ENCODE measurements at regions not wholly inside any gene's neighbourhood (a gene's known extent, or its start where the extent isn't known, plus 50 kb on each side); places are given as distances from the start of the nearest gene placed in this dataset.

DNA sequence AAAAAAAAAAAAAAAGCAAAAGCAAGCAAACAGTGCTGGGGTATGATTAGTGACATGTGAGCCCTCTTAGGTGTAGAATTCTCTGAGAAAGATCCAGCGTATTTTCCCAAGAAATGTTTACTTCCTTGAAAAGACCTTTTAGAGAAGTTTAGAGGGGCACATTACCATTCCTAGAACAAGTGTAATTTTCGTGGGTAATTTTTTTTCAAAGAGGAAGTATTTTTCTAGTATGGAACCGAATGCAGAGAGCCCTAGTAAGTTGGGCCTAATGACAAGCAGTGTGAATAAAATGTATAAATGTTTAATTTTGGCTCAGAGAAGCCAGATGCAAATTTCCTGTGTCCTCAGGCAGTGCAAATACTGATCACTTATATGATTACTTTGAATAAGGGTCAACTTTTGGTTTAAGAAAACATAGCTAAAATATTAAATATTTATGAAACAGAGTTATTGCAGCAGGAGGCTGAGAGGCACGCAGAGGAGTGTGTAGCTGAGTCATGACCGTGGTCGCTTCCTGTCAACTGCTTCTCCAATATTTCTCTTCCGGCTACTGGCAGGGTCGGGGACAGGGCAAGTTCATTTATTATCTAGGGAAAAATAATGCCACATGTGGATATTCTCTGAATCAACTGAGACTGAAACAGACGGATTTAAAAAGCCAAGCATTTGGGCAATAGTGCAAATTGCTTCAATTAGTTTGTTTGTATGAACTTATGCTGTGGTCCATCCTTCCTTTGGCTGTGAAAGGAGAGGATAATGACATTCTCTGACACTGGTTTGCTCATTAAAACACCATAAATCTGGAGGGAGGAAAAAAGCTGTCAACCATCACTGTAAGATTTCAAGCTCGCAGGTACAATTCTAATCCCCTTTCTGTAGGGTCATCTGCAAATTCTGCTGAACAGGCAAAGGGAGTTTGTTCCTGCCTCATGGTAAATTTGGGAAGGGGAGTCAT lies 495.2 kb downstream of the GLRX3 start:
- no peak overlapping the region for H3K27ac ChIP-seq
- ATAC-seq (replicated peaks in 6 of 8) = peak in 4 of 8 experiments; percentile 81 to 99 (median 97)
- in situ Hi-C loops (cut with MboI; ENCODE audit: low pct_unique_long_range_greater_than_20kb in 2 of 9, low sequenced_read_pairs in 9 of 9, unreplicated experiment in 9 of 9) = no loop called here
- peaks cover 0 to 14% of the 10 kb centered on the region in 2 donors for H3K4me1 ChIP-seq (replicated peaks in 1 of 2)
- H3K4me3 ChIP-seq = no peak overlapping the region
- WGBS, 10 experiments = 0 to 44% (median 23%) methylated on average over 4 to 10 of the region's 10 CpGs

DNA sequence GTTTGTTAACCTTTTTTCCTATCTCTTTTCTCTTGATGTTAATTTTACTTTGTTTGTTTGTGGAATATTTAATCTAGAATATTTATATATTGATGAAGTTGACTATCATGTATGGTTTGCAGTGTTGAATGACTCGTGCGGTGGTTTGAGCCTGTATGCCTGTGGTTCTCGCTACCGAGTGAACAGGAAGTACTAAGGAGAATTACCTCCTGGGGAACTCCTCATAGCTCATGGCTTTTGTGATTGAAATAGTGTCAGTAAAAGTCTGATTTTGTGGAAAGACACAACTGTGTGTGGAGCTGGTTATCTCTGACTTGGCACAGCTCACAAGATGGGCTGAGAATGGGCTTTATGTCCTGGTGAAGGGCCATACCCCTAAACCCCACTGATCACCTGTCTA lies 498.6 kb downstream of the GLRX3 start:
- H3K4me3 ChIP-seq = no peak overlapping the region
- in situ Hi-C loops (cut with MboI; ENCODE audit: low pct_unique_long_range_greater_than_20kb in 2 of 9, low sequenced_read_pairs in 9 of 9, unreplicated experiment in 9 of 9) = no loop called here
- ATAC-seq (replicated peaks in 6 of 8) = no peak
- no peak overlapping the region for H3K27ac ChIP-seq
- 36 to 100% (median 61%) methylated on average over 2 to 4 of the region's 4 CpGs; no CpG with 5 or more reads in 3 of the 10 experiments for WGBS, 10 experiments
- H3K4me1 ChIP-seq (replicated peaks in 1 of 2) = peaks cover 0 to 14% of the 10 kb centered on the region in 2 donors

DNA sequence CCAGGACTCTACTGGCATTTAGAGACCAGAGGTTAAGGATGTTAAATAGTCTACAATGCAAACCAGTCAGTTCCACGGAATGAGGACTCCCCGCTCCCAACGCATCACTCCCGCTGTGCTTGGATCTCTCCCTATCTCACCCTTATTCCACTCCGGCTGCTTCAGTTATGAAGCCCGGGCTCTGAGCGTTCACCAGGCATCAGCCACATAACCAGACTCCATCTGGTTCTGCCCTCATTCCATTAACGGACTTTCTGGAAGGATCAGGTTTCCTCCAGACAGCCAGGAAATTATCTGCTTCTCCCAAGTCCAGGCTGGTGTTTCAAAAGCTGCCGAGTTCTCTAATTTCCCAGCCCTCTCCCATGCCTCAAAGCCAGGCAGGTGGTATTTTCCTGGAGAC lies 499.3 kb downstream of the GLRX3 start:
- in situ Hi-C loops (cut with MboI; ENCODE audit: low pct_unique_long_range_greater_than_20kb in 2 of 9, low sequenced_read_pairs in 9 of 9, unreplicated experiment in 9 of 9) = no loop called here
- Histone ChIP-seq H3K27ac (no peak overlapping the region), H3K4me3 (no peak overlapping the region), H3K4me1 (replicated peaks in 1 of 2) (peaks cover 0 to 14% of the 10 kb centered on the region in 2 donors)
- 0 to 84% (median 56%) methylated on average over 1 to 9 of the region's 9 CpGs; no CpG with 5 or more reads in 3 of the 10 experiments for WGBS, 10 experiments
- ATAC-seq (replicated peaks in 6 of 8) = no peak

DNA sequence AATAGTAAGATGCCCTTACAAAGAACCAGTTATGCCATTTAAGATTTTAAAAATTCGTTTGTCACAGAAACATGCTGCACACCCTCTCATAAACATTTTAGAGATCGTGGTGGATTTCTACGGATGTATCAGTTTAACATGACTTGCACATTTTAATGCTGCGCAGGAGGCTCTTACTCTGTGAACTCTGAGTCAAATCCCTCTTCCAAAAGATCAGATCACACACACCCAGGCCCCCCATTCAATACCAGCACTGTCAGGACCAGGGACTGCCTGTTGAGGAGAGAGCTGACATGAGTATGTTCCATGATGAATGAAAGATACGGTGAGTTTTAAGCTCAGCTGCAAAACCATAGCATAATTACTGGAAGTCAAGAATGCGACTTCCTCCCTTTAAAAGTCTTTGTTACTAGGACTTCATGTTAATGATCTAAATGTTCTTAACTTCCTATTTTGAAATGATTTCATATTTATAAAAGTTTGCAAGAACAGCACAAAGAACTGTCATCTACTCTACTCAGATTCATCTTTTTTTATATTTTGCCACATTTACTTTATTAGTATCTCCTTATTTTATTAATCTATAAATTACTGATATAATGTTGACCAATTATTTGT lies 500.2 kb downstream of the GLRX3 start:
- Histone ChIP-seq H3K27ac (no peak overlapping the region), H3K4me1 (replicated peaks in 1 of 2) (peaks cover 0 to 10% of the 10 kb centered on the region in 2 donors), H3K4me3 (no peak overlapping the region)
- WGBS, 10 experiments = 0 to 78% (median 48%) methylated on average over 3 to 6 of the region's 6 CpGs
- no peak for ATAC-seq (replicated peaks in 6 of 8)
- in situ Hi-C loops (cut with MboI; ENCODE audit: low pct_unique_long_range_greater_than_20kb in 2 of 9, low sequenced_read_pairs in 9 of 9, unreplicated experiment in 9 of 9) = no loop called here

- H3K4me1 ChIP-seq (replicated peaks in 1 of 2) = peaks cover 0 to 3% of the 10 kb centered on the region in 2 donors
- 3 to 52% (median 22%) methylated on average over 2 to 4 of the region's 4 CpGs for WGBS, 10 experiments
- ATAC-seq (replicated peaks in 6 of 8) = no peak
- no peak overlapping the region for H3K4me3 ChIP-seq
- H3K27ac ChIP-seq = no peak overlapping the region
- in situ Hi-C loops (cut with MboI; ENCODE audit: low pct_unique_long_range_greater_than_20kb in 2 of 9, low sequenced_read_pairs in 9 of 9, unreplicated experiment in 9 of 9) = no loop called here
Observed at GRCh38 chr10:130637089-130637676, 501.0 kb downstream of the GLRX3 start.

GRCh38 chr10:130638991-130639390 lies 502.8 kb downstream of the GLRX3 start:
- ATAC-seq (replicated peaks in 6 of 8) = no peak
- H3K4me3 ChIP-seq = no peak overlapping the region
- H3K27ac ChIP-seq = no peak overlapping the region
- H3K4me1 ChIP-seq (replicated peaks in 1 of 2) = no peaks in the 10 kb centered on the region
- 0 to 92% (median 39%) methylated on average over 1 to 4 of the region's 4 CpGs; no CpG with 5 or more reads in 2 of the 10 experiments for WGBS, 10 experiments
- in situ Hi-C loops (cut with MboI; ENCODE audit: low pct_unique_long_range_greater_than_20kb in 2 of 9, low sequenced_read_pairs in 9 of 9, unreplicated experiment in 9 of 9) = no loop called here

DNA sequence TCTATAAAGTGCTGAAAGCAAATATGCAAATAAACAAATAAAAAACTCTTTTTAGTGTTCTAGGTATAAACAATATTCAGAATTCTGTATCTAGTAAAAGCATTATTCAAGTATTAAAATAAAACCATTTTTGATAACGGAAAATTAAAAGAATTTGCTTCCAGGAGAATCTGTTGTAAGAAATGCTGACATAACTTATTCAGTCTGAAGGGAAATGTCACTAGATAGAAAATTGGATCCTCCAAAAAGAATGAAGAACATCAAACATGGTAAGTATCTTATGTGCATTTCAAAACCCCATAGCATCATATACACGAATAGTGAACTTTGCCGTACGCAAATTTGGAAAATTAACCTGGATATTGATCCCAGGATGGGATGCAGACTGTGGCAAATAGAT lies 506.7 kb downstream of the GLRX3 start:
- in situ Hi-C loops (cut with MboI; ENCODE audit: low pct_unique_long_range_greater_than_20kb in 2 of 9, low sequenced_read_pairs in 9 of 9, unreplicated experiment in 9 of 9) = no loop called here
- Histone ChIP-seq H3K27ac (no peak overlapping the region), H3K4me1 (replicated peaks in 1 of 2) (no peaks in the 10 kb centered on the region), H3K4me3 (no peak overlapping the region)
- ATAC-seq (replicated peaks in 6 of 8) = no peak
- WGBS, 10 experiments = 17 to 92% (median 73%) methylated on average over 2 to 4 of the region's 4 CpGs; no CpG with 5 or more reads in 2 of the 10 experiments

- ATAC-seq (replicated peaks in 6 of 8) = peak in 2 of 8 experiments; percentile 7 to 45
- in situ Hi-C loops (cut with MboI; ENCODE audit: low pct_unique_long_range_greater_than_20kb in 2 of 9, low sequenced_read_pairs in 9 of 9, unreplicated experiment in 9 of 9) = no loop called here
- no peak overlapping the region for H3K4me3 ChIP-seq
- 0 to 84% (median 38%) methylated on average over 2 to 4 of the region's 6 CpGs; no CpG with 5 or more reads in 3 of the 10 experiments for WGBS, 10 experiments
- H3K4me1 ChIP-seq (replicated peaks in 1 of 2) = no peaks in the 10 kb centered on the region
- no peak overlapping the region for H3K27ac ChIP-seq
Observed at GRCh38 chr10:130647341-130647740, 511.1 kb downstream of the GLRX3 start.

GRCh38 chr10:130648807-130649206 lies 512.6 kb downstream of the GLRX3 start:
- no peak for ATAC-seq (replicated peaks in 6 of 8)
- WGBS, 10 experiments = 17 to 100% (median 66%) methylated on average over 2 to 7 of the region's 10 CpGs; no CpG with 5 or more reads in 6 of the 10 experiments
- in situ Hi-C loops (cut with MboI; ENCODE audit: low pct_unique_long_range_greater_than_20kb in 2 of 9, low sequenced_read_pairs in 9 of 9, unreplicated experiment in 9 of 9) = no loop called here
- Histone ChIP-seq H3K4me1 (replicated peaks in 1 of 2) (no peaks in the 10 kb centered on the region), H3K27ac (no peak overlapping the region), H3K4me3 (no peak overlapping the region)

GRCh38 chr10:130652544-130652943 lies 516.4 kb downstream of the GLRX3 start:
- no peak for ATAC-seq (replicated peaks in 6 of 8)
- 44 to 100% (median 72%) methylated on average over 1 to 5 of the region's 5 CpGs for WGBS, 10 experiments
- Histone ChIP-seq H3K4me3 (no peak overlapping the region), H3K27ac (no peak overlapping the region), H3K4me1 (replicated peaks in 1 of 2) (no peaks in the 10 kb centered on the region)
- in situ Hi-C loops (cut with MboI; ENCODE audit: low pct_unique_long_range_greater_than_20kb in 2 of 9, low sequenced_read_pairs in 9 of 9, unreplicated experiment in 9 of 9) = no loop called here

DNA sequence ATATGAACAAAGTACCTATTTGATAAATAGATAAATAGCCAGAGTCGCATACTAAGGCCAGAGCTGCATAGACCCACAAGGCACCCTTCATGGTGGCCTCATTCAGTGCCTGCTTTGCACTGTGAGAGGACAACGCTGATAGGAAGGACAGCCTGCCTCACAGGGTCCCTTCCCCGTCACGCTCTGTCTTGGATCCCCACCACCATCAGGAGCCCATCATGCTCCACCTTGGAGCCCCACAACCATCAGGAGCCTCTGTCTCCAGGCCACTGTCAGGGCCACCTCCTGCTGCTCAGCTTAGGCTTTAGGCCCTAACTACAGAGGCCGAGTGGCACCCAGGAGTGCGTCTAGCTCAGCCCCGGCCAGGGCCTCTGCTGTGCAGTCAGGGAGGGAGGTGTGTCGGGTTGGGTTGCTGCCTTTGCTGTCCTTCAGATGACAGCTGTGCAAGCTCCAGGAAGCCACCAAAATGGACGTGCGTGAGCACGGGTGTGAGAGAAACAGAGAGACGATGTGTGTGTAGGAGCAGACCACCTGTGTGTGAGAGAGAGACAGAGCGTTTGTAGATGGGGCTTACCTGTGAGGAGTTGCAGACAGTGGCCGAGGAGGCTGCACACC lies 516.9 kb downstream of the GLRX3 start:
- 9 to 76% (median 40%) methylated on average over 2 to 11 of the region's 14 CpGs; no CpG with 5 or more reads in 3 of the 10 experiments for WGBS, 10 experiments
- Histone ChIP-seq H3K27ac (no peak overlapping the region), H3K4me1 (replicated peaks in 1 of 2) (no peaks in the 10 kb centered on the region), H3K4me3 (no peak overlapping the region)
- no peak for ATAC-seq (replicated peaks in 6 of 8)
- in situ Hi-C loops (cut with MboI; ENCODE audit: low pct_unique_long_range_greater_than_20kb in 2 of 9, low sequenced_read_pairs in 9 of 9, unreplicated experiment in 9 of 9) = no loop called here

DNA sequence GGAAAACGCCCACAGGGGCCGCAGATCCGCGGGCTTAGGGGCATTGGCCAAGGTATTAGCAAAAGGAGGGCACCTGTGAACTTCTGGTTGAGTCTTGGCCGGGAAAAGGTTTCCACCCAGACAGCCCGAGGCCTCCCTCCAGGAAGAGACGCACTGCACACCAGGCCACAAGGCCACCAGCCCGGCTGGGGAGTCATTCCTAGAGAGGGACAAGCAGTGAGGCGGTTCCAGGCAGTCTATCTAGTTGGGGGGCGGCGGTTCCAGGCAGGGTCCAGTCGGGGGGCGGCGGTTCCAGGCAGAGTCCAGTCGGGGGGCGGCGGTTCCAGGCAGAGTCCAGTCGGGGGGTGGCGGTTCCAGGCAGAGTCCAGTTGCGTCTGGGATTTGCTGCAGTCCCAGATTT lies 518.5 kb downstream of the GLRX3 start:
- Histone ChIP-seq H3K4me3 (no peak overlapping the region), H3K4me1 (replicated peaks in 1 of 2) (no peaks in the 10 kb centered on the region), H3K27ac (no peak overlapping the region)
- WGBS, 10 experiments = 57 to 73% methylated on average over 3 to 8 of the region's 20 CpGs; no CpG with 5 or more reads in 8 of the 10 experiments
- in situ Hi-C loops (cut with MboI; ENCODE audit: low pct_unique_long_range_greater_than_20kb in 2 of 9, low sequenced_read_pairs in 9 of 9, unreplicated experiment in 9 of 9) = no loop called here
- ATAC-seq (replicated peaks in 6 of 8) = no peak
